ENCODE measurements at regions not wholly inside any gene's neighbourhood (a gene's known extent, or its start where the extent isn't known, plus 50 kb on each side); places are given as distances from the start of the nearest gene placed in this dataset.

GRCh38 chrX:131938749-131939148 lies 84.4 kb upstream of the STK26 start:
- no peak for TF ChIP-seq CTCF (IDR thresholded peaks at IDR 0.05; ENCODE audit: insufficient read depth, low read depth, low read length, missing control alignments)
- H3K4me3 ChIP-seq (ENCODE audit: low read depth, low read length), result no peak overlapping the region
- DNase-seq (ENCODE audit: low read depth), result no peak

GRCh38 chrX:131942034-131942433 lies 81.1 kb upstream of the STK26 start:
- H3K4me3 ChIP-seq (ENCODE audit: low read depth, low read length), result no peak overlapping the region
- no peak for DNase-seq (ENCODE audit: low read depth)
- TF ChIP-seq CTCF (IDR thresholded peaks at IDR 0.05; ENCODE audit: insufficient read depth, low read depth, low read length, missing control alignments), result no peak

- TF ChIP-seq CTCF (IDR thresholded peaks at IDR 0.05; ENCODE audit: insufficient read depth, low read depth, low read length, missing control alignments), result no peak
- no peak for DNase-seq (ENCODE audit: low read depth)
- no peak overlapping the region for H3K4me3 ChIP-seq (ENCODE audit: low read depth, low read length)
Observed at GRCh38 chrX:131944936-131945902, 77.9 kb upstream of the STK26 start.

- no peak for DNase-seq (ENCODE audit: low read depth)
- no peak overlapping the region for H3K4me3 ChIP-seq (ENCODE audit: low read depth, low read length)
- no peak for TF ChIP-seq CTCF (IDR thresholded peaks at IDR 0.05; ENCODE audit: insufficient read depth, low read depth, low read length, missing control alignments)
Observed at GRCh38 chrX:131951166-131951565, 71.9 kb upstream of the STK26 start.

GRCh38 chrX:131955099-131955777 lies 67.9 kb upstream of the STK26 start:
- peak; percentile 0 for DNase-seq (ENCODE audit: low read depth)
- no peak for TF ChIP-seq CTCF (IDR thresholded peaks at IDR 0.05; ENCODE audit: insufficient read depth, low read depth, low read length, missing control alignments)
- no peak overlapping the region for H3K4me3 ChIP-seq (ENCODE audit: low read depth, low read length)

- DNase-seq (ENCODE audit: low read depth), result no peak
- TF ChIP-seq CTCF (IDR thresholded peaks at IDR 0.05; ENCODE audit: insufficient read depth, low read depth, low read length, missing control alignments), result no peak
- no peak overlapping the region for H3K4me3 ChIP-seq (ENCODE audit: low read depth, low read length)
Observed at GRCh38 chrX:131958724-131959123, 64.4 kb upstream of the STK26 start.

Data from GM12865 (cell line).